Uterus (tissue), 3 donors: ENCODE measurements at regions not wholly inside any gene's neighbourhood (a gene's known extent, or its start where the extent isn't known, plus 50 kb on each side); places are given as distances from the start of the nearest gene placed in this dataset.

Experiments
- DNase-seq, 2 donors: peaks; one replicate each; pipeline ENCODE4 v3.0.0-alpha.2; 2019 to 2020
- H3K27ac ChIP-seq, 2 donors: fragments of 200-600 bp; sonication (generic); 1 replicate in 1 of 2; 2 replicates in 1 of 2; pipeline ENCODE4 v1.5.1; 2016 to 2018
- H3K27me3 ChIP-seq, 2 donors: fragments of 200-600 bp; sonication (generic); one replicate each; pipeline ENCODE4 v1.5.1; 2018 to 2019; ENCODE audit warnings: control low read depth in 1 of 2
- H3K36me3 ChIP-seq, 2 donors: fragments of 200-600 bp; sonication (generic); one replicate each; pipeline ENCODE4 v1.5.1; 2019; ENCODE audit warnings: control low read depth in 1 of 2
- H3K4me1 ChIP-seq, 2 donors: fragments of 200-600 bp; sonication (generic); one replicate each; pipeline ENCODE4 v1.5.1; 2018 to 2019; ENCODE audit warnings: control low read depth in 1 of 2
- H3K4me3 ChIP-seq, 2 donors: fragments of 200-600 bp; sonication (generic); 1 replicate in 1 of 2; 2 replicates in 1 of 2; pipeline ENCODE4 v1.5.1; 2018 to 2019; ENCODE audit warnings: mild to moderate bottlenecking in 1 of 2
- H3K9me3 ChIP-seq, 2 donors: fragments of 200-600 bp; sonication (generic); one replicate each; pipeline ENCODE4 v1.5.1; 2019; ENCODE audit warnings: control low read depth in 1 of 2
- POLR2A ChIP-seq, 2 donors: fragments of 450-650 bp; IDR thresholded peaks; one replicate each; pipeline ENCODE4 v1.6.1; 2016; ENCODE audit warnings: antibody characterized with exemption in 2 of 2, mild to moderate bottlenecking in 1 of 2, moderate library complexity in 1 of 2
- intact Hi-C: fragments of 100-400 bp; cut with DNase I; formaldehyde crosslinking; loops from one replicate; pipeline ENCODE4 v1.15.1; 2023; ENCODE audit warnings: low total_unique reads
- TF ChIP-seq, protein P1 (sequence below), 4 experiments: fragments of 200-600 bp in 2 of 4; fragments of 450-650 bp in 2 of 4; sonication (generic) in 2 of 4; IDR thresholded peaks; one replicate each; pipeline ENCODE4 v1.5.1; 2016 to 2019; ENCODE audit warnings: antibody characterized with exemption in 4 of 4, mild to moderate bottlenecking in 2 of 4, moderate library complexity in 1 of 4
- donor health status: DM: yes; HTN: yes; CAD: no.

DNA sequence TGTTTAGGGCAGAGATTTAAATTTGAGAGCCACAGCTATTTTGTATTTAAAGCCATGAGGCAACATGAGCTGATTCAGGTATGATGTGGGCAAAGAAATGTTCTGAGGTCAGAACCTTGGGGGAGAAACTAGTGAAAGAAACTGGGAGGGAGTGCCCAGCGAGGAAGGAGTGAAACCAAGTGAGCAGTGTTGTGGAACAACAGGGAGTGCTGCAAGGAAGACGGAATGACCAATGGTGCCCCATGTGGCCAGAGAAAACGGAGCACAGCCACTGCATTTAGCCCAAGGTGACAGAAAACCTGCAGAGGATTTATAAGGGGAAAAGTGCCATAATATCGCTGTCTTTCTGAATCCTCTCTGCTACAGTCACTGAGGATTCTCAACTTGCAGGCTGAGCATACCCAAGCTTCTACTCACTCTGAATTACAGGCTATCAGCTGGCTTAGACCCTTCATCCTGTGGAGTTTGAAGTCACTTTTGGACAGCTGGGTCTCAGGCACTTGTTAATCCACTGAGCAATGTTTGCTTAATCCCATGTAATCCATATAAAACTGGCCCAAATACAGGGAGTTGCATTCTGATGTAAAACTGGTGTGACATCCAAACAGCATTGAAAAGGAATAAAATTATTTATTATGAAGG, 777.3 kb downstream of the CCSER2 start:
- H3K4me3 ChIP-seq = no peak overlapping the region
- no peaks in the 10 kb centered on the region for H3K4me1 ChIP-seq
- no peaks in the 10 kb centered on the region for H3K9me3 ChIP-seq
- DNase-seq = no peak
- no peaks in the 10 kb centered on the region for H3K36me3 ChIP-seq
- no peaks in the 10 kb centered on the region for H3K27me3 ChIP-seq
- H3K27ac ChIP-seq = no peak overlapping the region
- TF ChIP-seq POLR2A (IDR thresholded peaks at IDR 0.05) = no peak
- TF ChIP-seq, protein P1, sequence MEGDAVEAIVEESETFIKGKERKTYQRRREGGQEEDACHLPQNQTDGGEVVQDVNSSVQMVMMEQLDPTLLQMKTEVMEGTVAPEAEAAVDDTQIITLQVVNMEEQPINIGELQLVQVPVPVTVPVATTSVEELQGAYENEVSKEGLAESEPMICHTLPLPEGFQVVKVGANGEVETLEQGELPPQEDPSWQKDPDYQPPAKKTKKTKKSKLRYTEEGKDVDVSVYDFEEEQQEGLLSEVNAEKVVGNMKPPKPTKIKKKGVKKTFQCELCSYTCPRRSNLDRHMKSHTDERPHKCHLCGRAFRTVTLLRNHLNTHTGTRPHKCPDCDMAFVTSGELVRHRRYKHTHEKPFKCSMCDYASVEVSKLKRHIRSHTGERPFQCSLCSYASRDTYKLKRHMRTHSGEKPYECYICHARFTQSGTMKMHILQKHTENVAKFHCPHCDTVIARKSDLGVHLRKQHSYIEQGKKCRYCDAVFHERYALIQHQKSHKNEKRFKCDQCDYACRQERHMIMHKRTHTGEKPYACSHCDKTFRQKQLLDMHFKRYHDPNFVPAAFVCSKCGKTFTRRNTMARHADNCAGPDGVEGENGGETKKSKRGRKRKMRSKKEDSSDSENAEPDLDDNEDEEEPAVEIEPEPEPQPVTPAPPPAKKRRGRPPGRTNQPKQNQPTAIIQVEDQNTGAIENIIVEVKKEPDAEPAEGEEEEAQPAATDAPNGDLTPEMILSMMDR (IDR thresholded peaks at IDR 0.05) = no peak
- intact Hi-C loops = no loop called here

GRCh38 chr10:85111271-85111670, 782.9 kb downstream of the CCSER2 start:
- no peaks in the 10 kb centered on the region for H3K27me3 ChIP-seq
- H3K27ac ChIP-seq = no peak overlapping the region
- H3K9me3 ChIP-seq = no peaks in the 10 kb centered on the region
- H3K4me1 ChIP-seq = no peaks in the 10 kb centered on the region
- no peak for DNase-seq
- TF ChIP-seq, protein P1 (IDR thresholded peaks at IDR 0.05) = no peak
- no peak for TF ChIP-seq POLR2A (IDR thresholded peaks at IDR 0.05)
- no peak overlapping the region for H3K4me3 ChIP-seq
- no peaks in the 10 kb centered on the region for H3K36me3 ChIP-seq
- intact Hi-C loops = no loop called here

- H3K36me3 ChIP-seq = no peaks in the 10 kb centered on the region
- TF ChIP-seq, protein P1 (IDR thresholded peaks at IDR 0.05) = no peak
- TF ChIP-seq POLR2A (IDR thresholded peaks at IDR 0.05) = no peak
- intact Hi-C loops = no loop called here
- no peak overlapping the region for H3K27ac ChIP-seq
- no peak overlapping the region for H3K4me3 ChIP-seq
- no peaks in the 10 kb centered on the region for H3K4me1 ChIP-seq
- no peaks in the 10 kb centered on the region for H3K27me3 ChIP-seq
- H3K9me3 ChIP-seq = no peaks in the 10 kb centered on the region
- DNase-seq = no peak
Measured at GRCh38 chr10:85124603-85125051, 796.2 kb downstream of the CCSER2 start.

DNA sequence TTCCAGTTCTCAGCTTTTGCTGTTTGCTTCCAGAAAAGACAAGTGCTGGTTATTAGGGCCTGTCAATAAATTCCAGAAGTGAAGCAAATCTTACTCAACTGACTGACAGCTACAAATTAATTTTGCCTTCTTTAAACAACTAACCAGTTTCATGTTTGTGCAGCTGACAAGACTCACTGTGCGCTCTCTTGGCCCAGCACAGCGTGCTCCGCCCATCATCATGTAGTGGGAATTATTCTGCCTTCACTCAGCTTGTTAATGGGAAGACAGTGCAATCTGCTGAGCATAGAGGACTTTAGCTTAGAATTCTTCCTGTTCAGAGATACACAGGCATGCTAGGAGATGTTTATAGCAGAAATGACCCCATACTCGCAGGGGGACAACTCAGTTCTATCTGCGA, 808.9 kb downstream of the CCSER2 start:
- Histone ChIP-seq H3K27me3 (no peaks in the 10 kb centered on the region), H3K36me3 (no peaks in the 10 kb centered on the region), H3K9me3 (no peaks in the 10 kb centered on the region), H3K27ac (no peak overlapping the region), H3K4me1 (no peaks in the 10 kb centered on the region), H3K4me3 (no peak overlapping the region)
- no peak for DNase-seq
- intact Hi-C loops = no loop called here
- TF ChIP-seq, protein P1 (IDR thresholded peaks at IDR 0.05) = no peak
- no peak for TF ChIP-seq POLR2A (IDR thresholded peaks at IDR 0.05)

GRCh38 chr10:85138046-85138445, 809.7 kb downstream of the CCSER2 start:
- Histone ChIP-seq H3K4me1 (no peaks in the 10 kb centered on the region), H3K9me3 (no peaks in the 10 kb centered on the region), H3K27me3 (no peaks in the 10 kb centered on the region), H3K36me3 (no peaks in the 10 kb centered on the region), H3K27ac (no peak overlapping the region), H3K4me3 (no peak overlapping the region)
- intact Hi-C loops = no loop called here
- no peak for DNase-seq
- no peak for TF ChIP-seq POLR2A (IDR thresholded peaks at IDR 0.05)
- TF ChIP-seq, protein P1 (IDR thresholded peaks at IDR 0.05) = no peak
